Skeletal muscle cell (primary cell): ENCODE measurements at regions not wholly inside any gene's neighbourhood (a gene's known extent, or its start where the extent isn't known, plus 50 kb on each side); places are given as distances from the start of the nearest gene placed in this dataset.

Experiments used
- DNase-seq: peaks from one replicate; pipeline ENCODE4 v3.0.0-alpha.2; 2010; ENCODE audit warnings: low read depth
- H3K4me3 ChIP-seq: 2 replicates; pipeline ENCODE4 v1.5.1; 2011; ENCODE audit warnings: low read depth, mild to moderate bottlenecking, control low read depth, low read length, moderate library complexity

DNA sequence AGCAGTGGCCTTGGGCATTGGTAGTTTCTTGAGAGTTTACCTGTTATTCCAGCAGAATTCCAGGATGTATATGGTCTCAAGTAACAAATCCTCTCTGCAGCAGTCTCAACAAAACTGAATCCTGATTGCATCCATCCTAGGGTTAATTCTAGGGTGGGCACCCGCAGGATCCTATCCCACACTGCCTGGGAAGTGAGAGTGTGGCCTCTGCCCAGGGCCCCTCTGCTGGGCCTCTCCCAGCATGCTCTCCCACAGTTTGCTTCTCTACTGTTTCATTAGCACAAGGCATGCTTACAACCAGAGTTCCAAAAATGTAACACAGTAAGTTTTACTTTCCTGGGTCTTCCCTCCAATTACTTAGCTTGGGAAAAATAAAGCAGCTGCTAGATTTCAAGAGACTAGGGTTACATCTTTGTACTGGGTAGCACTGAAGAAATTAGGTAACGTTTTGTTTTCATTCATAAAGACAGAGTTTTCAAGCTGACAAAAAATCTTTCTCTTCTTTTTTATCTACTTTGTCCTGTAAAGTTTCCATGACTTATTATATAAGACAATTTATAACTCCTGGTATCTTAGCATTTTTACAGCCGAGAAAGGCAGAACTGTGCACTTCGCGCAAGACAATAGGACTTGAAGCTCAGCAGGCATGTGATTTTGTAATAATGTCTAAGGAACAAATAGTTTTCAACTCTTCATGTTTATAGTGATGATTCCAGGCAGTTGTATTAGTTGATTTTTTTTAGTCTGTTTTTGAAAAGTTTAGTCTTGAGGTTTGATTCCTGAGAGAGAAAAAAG lies 131.2 kb upstream of the PCDH18 start:
- no peak overlapping the region for H3K4me3 ChIP-seq
- no peak for DNase-seq

- no peak overlapping the region for H3K4me3 ChIP-seq
- no peak for DNase-seq
Measured at GRCh38 chr4:137661693-137662092, 129.4 kb upstream of the PCDH18 start.

DNA sequence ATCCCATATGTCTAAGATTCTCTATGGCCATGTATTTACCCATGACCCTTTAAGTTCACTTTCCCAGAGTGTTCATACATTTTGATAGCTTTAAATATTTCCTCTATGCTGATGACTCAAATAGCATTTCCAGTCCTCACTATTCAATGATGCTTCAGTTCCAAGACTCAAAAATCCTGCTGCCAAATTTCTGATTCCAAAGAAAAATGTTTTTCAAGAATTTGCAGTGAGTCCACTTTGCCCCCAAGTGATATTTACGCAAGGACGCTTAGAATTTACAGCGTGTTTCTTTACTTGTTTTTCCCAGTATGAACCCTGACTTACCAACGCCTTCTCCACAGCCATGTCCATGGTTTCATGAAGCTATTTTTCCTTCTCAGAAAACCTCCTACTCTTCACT lies 127.9 kb upstream of the PCDH18 start:
- no peak overlapping the region for H3K4me3 ChIP-seq
- DNase-seq: peak; percentile 49

- no peak for DNase-seq
- no peak overlapping the region for H3K4me3 ChIP-seq
Measured at GRCh38 chr4:137659431-137659830, 127.1 kb upstream of the PCDH18 start.

DNA sequence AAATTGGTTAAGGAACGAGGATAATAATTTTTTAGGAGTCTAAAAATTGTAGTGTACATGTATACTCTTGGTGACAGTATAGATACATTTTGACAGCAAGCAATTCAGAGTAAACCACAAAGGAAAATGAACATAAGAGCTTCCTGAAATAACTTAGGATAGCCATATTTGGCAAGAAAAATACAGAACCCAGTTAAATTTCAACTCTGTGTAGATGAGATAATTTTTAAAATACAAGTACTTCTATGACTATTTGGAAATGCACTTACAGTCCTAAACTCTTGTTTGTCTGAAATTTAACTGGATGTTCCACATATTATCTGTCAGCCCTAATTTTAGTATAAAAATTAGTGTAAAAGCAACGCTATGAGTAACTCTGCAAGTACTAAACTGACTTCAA lies 124.4 kb upstream of the PCDH18 start:
- no peak for DNase-seq
- no peak overlapping the region for H3K4me3 ChIP-seq

- no peak for DNase-seq
- no peak overlapping the region for H3K4me3 ChIP-seq
Measured at GRCh38 chr4:137655302-137655701, 123.0 kb upstream of the PCDH18 start.

- DNase-seq: no peak
- H3K4me3 ChIP-seq: no peak overlapping the region
Measured at GRCh38 chr4:137651128-137651527, 118.8 kb upstream of the PCDH18 start.

- no peak for DNase-seq
- H3K4me3 ChIP-seq: no peak overlapping the region
Measured at GRCh38 chr4:137649711-137650450, 117.6 kb upstream of the PCDH18 start.

GRCh38 chr4:137648531-137648930 lies 116.2 kb upstream of the PCDH18 start:
- DNase-seq: no peak
- H3K4me3 ChIP-seq: no peak overlapping the region

- H3K4me3 ChIP-seq: no peak overlapping the region
- DNase-seq: no peak
Measured at GRCh38 chr4:137647375-137647774, 115.1 kb upstream of the PCDH18 start.

GRCh38 chr4:137644201-137644600 lies 111.9 kb upstream of the PCDH18 start:
- DNase-seq: peak; percentile 48
- no peak overlapping the region for H3K4me3 ChIP-seq

GRCh38 chr4:137641544-137641943 lies 109.2 kb upstream of the PCDH18 start:
- H3K4me3 ChIP-seq: no peak overlapping the region
- DNase-seq: peak; percentile 95

DNA sequence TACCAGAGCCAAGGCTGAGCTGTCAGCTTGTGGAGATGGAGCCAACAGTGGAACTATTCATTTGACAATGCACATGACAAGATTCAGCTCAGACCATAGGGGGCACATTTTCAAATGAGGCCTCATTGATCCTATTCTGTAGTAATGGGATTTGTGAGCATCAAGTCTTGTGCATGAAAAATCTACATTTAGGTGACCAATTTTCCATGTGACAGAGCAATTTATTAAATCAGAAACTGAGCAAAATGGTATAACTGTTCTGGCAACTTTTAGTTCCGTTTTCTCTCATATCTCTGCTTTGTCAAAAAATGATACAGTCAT lies 108.5 kb upstream of the PCDH18 start:
- H3K4me3 ChIP-seq: no peak overlapping the region
- no peak for DNase-seq

DNA sequence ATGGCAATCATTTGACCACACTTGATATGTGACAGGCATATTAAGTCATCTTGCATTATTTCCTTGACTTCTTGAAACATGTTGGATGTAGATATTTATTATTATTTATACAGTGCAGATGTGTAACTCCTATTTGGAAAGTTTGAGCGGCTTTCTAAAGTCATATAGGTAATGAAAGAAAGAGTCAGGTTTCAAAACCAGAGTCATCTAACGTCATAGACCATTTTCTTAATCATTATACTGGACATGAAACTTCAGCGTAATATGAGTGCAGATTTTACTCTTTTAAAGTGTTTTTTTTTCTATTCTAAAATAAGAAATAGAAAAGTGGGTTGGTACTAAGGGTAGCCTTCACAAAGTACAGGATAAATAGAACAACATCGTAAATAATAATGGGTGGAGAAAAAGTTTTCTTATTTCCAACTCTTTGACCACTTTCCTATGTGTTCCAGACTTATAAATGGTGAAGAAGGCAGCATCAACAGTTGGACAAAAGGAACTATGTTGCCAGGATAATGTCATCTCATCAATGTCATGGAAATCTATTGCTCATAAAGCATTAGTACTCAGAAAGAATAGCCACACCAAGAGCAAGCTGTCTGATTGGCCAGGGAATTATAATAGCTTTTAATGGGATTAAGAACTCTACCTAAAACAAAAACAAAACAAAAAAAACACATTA lies 108.0 kb upstream of the PCDH18 start:
- H3K4me3 ChIP-seq: no peak overlapping the region
- DNase-seq: no peak

DNA sequence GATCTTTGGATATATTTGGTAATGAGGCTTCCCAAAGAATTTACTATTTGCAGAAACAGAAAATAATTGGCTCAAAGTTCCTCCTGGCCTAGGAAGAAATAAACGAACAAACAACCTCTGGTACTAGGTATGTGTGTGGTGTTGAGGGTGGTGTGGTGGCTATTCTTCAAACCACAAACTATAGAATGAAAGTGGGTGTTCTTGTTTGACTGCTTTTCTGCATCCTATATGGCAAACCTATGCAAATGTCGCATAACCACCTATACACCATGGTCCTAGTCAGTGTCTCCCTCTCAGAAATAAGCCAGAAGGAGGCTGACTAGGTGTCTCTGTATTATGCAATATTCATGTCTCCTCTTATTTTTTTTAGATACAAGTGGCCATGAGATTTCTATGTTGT lies 106.6 kb upstream of the PCDH18 start:
- DNase-seq: no peak
- H3K4me3 ChIP-seq: no peak overlapping the region

DNA sequence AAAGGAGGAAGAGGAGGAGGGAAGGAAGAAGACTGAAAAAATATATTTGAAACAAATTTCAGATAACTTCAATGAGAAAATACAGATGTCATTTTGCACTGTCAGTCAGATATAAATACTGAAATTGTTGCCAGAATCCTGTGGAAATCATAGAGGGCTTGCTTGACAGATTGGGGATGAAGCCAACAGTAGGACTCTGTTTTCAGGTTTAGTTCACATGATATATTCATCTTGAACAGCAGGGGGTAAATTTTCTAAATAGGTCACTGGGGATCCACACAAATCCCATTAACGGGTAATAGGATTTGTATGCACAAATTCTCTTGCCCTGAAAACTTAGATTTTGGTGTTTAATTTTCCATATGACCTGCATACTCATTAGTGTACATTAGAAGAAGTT lies 103.3 kb upstream of the PCDH18 start:
- H3K4me3 ChIP-seq: no peak overlapping the region
- peak; percentile 48 for DNase-seq

DNA sequence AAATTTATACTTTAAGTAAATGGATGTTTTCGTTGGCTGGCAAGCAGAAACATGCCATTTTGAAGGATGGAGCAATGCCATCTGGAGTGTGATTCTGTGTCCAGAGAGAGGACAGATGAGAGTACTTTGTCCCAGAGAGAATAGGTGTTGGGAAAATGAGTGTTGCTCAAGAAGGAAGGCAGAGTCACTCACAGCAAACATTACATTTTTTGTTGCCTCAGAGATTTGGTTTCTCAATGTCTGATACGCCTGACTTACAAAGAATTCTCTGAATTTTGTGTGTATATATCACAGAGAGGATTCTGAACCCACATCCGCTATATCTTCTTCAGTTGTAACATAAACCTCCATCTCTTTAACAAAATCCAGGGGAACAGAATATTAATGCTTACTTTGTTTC lies 102.8 kb upstream of the PCDH18 start:
- DNase-seq: peak; percentile 90
- H3K4me3 ChIP-seq: no peak overlapping the region

- no peak overlapping the region for H3K4me3 ChIP-seq
- no peak for DNase-seq
Measured at GRCh38 chr4:137632842-137633241, 100.5 kb upstream of the PCDH18 start.

GRCh38 chr4:137631605-137632004 lies 99.3 kb upstream of the PCDH18 start:
- DNase-seq: no peak
- H3K4me3 ChIP-seq: no peak overlapping the region

GRCh38 chr4:137630252-137630651 lies 98.0 kb upstream of the PCDH18 start:
- DNase-seq: no peak
- H3K4me3 ChIP-seq: no peak overlapping the region
